Spinal cord (tissue), 9 donors: ENCODE measurements at regions not wholly inside any gene's neighbourhood (a gene's known extent, or its start where the extent isn't known, plus 50 kb on each side); places are given as distances from the start of the nearest gene placed in this dataset.

Experiments
- DNase-seq, 6 donors: peaks; one replicate each; pipeline versions ENCODE4 v3.0.0 to v3.0.0-alpha.2; 2013 to 2015; ENCODE audit warnings: low spot score in 6 of 6, low read depth in 4 of 6
- H3K27ac ChIP-seq: one replicate; pipeline ENCODE4 v1.5.1; 2013; ENCODE audit warnings: low read depth, low read length, control low read depth
- H3K27me3 ChIP-seq: one replicate; pipeline ENCODE4 v1.6.1; 2013; ENCODE audit warnings: low read length; ENCODE audit not compliant: control insufficient read depth, insufficient read depth
- H3K36me3 ChIP-seq: one replicate; pipeline ENCODE4 v1.6.1; 2013; ENCODE audit warnings: low read length; ENCODE audit not compliant: control insufficient read depth, insufficient read depth
- H3K4me1 ChIP-seq: one replicate; pipeline ENCODE4 v1.6.1; 2013; ENCODE audit warnings: low read length; ENCODE audit not compliant: control insufficient read depth, insufficient read depth
- H3K4me3 ChIP-seq: one replicate; pipeline ENCODE4 v1.5.1; 2013; ENCODE audit warnings: low read depth, low read length, control low read depth
- H3K9me3 ChIP-seq: one replicate; pipeline ENCODE4 v1.6.1; 2013; ENCODE audit warnings: low read length; ENCODE audit not compliant: control insufficient read depth, insufficient read depth
- WGBS: methylation state at CpG from one replicate; pipeline ENCODE4 v1.1.5; 2013; ENCODE audit warnings: missing lambda C conversion rate; ENCODE audit not compliant: insufficient coverage; 5-methylcytosine and 5-hydroxymethylcytosine counted together
- donor health status: healthy.

- H3K27me3 ChIP-seq: no peaks in the 10 kb centered on the region
- WGBS: 93% methylated on average over 2 of the region's 6 CpGs
- no peaks in the 10 kb centered on the region for H3K4me1 ChIP-seq
- no peak overlapping the region for H3K27ac ChIP-seq
- H3K36me3 ChIP-seq: no peaks in the 10 kb centered on the region
- no peak for DNase-seq
- H3K9me3 ChIP-seq: no peaks in the 10 kb centered on the region
- H3K4me3 ChIP-seq: no peak overlapping the region
Observed at GRCh38 chr3:117657278-117657677, 947.7 kb downstream of the TUSC7 start.

- no peak for DNase-seq
- no peak overlapping the region for H3K4me3 ChIP-seq
- H3K4me1 ChIP-seq: peaks cover 3% of the 10 kb centered on the region
- H3K9me3 ChIP-seq: no peaks in the 10 kb centered on the region
- WGBS: 80% methylated on average over 1 of the region's 2 CpGs
- H3K27ac ChIP-seq: no peak overlapping the region
- H3K27me3 ChIP-seq: no peaks in the 10 kb centered on the region
- H3K36me3 ChIP-seq: no peaks in the 10 kb centered on the region
Observed at GRCh38 chr3:117660941-117661817, 951.6 kb downstream of the TUSC7 start.

- Histone ChIP-seq H3K9me3 (no peaks in the 10 kb centered on the region), H3K27me3 (no peaks in the 10 kb centered on the region), H3K36me3 (no peaks in the 10 kb centered on the region), H3K27ac (no peak overlapping the region), H3K4me1 (peaks cover 3% of the 10 kb centered on the region), H3K4me3 (no peak overlapping the region)
- no peak for DNase-seq
- 100% methylated on average over 2 of the region's 3 CpGs for WGBS
Observed at GRCh38 chr3:117661818-117662095, 952.2 kb downstream of the TUSC7 start.

GRCh38 chr3:117665296-117665695 is 955.7 kb downstream of the TUSC7 start:
- Histone ChIP-seq H3K27me3 (no peaks in the 10 kb centered on the region), H3K27ac (no peak overlapping the region), H3K36me3 (no peaks in the 10 kb centered on the region), H3K4me3 (no peak overlapping the region), H3K4me1 (peaks cover 3% of the 10 kb centered on the region), H3K9me3 (no peaks in the 10 kb centered on the region)
- 44% methylated on average over 4 of the region's 4 CpGs for WGBS
- DNase-seq: peak in 2 of 6 donors; percentile 28 to 48

GRCh38 chr3:117666325-117666724 is 956.7 kb downstream of the TUSC7 start:
- Histone ChIP-seq H3K27me3 (no peaks in the 10 kb centered on the region), H3K9me3 (no peaks in the 10 kb centered on the region), H3K27ac (no peak overlapping the region), H3K36me3 (no peaks in the 10 kb centered on the region), H3K4me1 (peaks cover 3% of the 10 kb centered on the region), H3K4me3 (no peak overlapping the region)
- WGBS: 75% methylated on average over 1 of the region's 3 CpGs
- DNase-seq: no peak

- no peak for DNase-seq
- Histone ChIP-seq H3K4me3 (no peak overlapping the region), H3K27ac (no peak overlapping the region), H3K4me1 (peaks cover 3% of the 10 kb centered on the region), H3K36me3 (no peaks in the 10 kb centered on the region), H3K9me3 (no peaks in the 10 kb centered on the region), H3K27me3 (no peaks in the 10 kb centered on the region)
- WGBS: no CpG with 5 or more reads among the region's 3 CpGs
Observed at GRCh38 chr3:117666812-117667211, 957.2 kb downstream of the TUSC7 start.

GRCh38 chr3:117669774-117670173 is 960.2 kb downstream of the TUSC7 start:
- Histone ChIP-seq H3K27me3 (no peaks in the 10 kb centered on the region), H3K4me1 (peaks cover 3% of the 10 kb centered on the region), H3K4me3 (no peak overlapping the region), H3K36me3 (no peaks in the 10 kb centered on the region), H3K9me3 (no peaks in the 10 kb centered on the region), H3K27ac (no peak overlapping the region)
- DNase-seq: peak in 1 of 6 donors; percentile 34
- 66% methylated on average over 3 of the region's 4 CpGs for WGBS

- H3K27me3 ChIP-seq: no peaks in the 10 kb centered on the region
- 43% methylated on average over 1 of the region's 4 CpGs for WGBS
- H3K4me1 ChIP-seq: no peaks in the 10 kb centered on the region
- H3K4me3 ChIP-seq: no peak overlapping the region
- no peak overlapping the region for H3K27ac ChIP-seq
- H3K9me3 ChIP-seq: no peaks in the 10 kb centered on the region
- DNase-seq: no peak
- H3K36me3 ChIP-seq: no peaks in the 10 kb centered on the region
Observed at GRCh38 chr3:117671722-117672318, 962.2 kb downstream of the TUSC7 start.

GRCh38 chr3:117674321-117674720 is 964.7 kb downstream of the TUSC7 start:
- no peaks in the 10 kb centered on the region for H3K36me3 ChIP-seq
- H3K4me3 ChIP-seq: no peak overlapping the region
- WGBS: 100% methylated on average over 3 of the region's 4 CpGs
- no peaks in the 10 kb centered on the region for H3K9me3 ChIP-seq
- no peak for DNase-seq
- no peaks in the 10 kb centered on the region for H3K4me1 ChIP-seq
- no peaks in the 10 kb centered on the region for H3K27me3 ChIP-seq
- no peak overlapping the region for H3K27ac ChIP-seq

- DNase-seq: peak in 1 of 6 donors; percentile 63
- H3K4me3 ChIP-seq: no peak overlapping the region
- H3K27ac ChIP-seq: no peak overlapping the region
- WGBS: 92% methylated on average over 2 of the region's 2 CpGs
- no peaks in the 10 kb centered on the region for H3K27me3 ChIP-seq
- no peaks in the 10 kb centered on the region for H3K36me3 ChIP-seq
- no peaks in the 10 kb centered on the region for H3K4me1 ChIP-seq
- no peaks in the 10 kb centered on the region for H3K9me3 ChIP-seq
Observed at GRCh38 chr3:117681619-117682018, 972.0 kb downstream of the TUSC7 start.
